Gastroesophageal sphincter (tissue), 4 donors: ENCODE measurements at regions not wholly inside any gene's neighbourhood (a gene's known extent, or its start where the extent isn't known, plus 50 kb on each side); places are given as distances from the start of the nearest gene placed in this dataset.
"Not testable (repeated sequence)": the region's sequence is repeated elsewhere in the genome, so short reads cannot be mapped to it uniquely, and the experiment has no call there.

Experiments used
- ATAC-seq: fragments of 150-250 bp; one replicate; pipeline ENCODE4 v1.9.1; 2016; ENCODE audit warnings: mild to moderate bottlenecking, moderate library complexity
- H3K27ac ChIP-seq, 4 donors: fragments of 200-600 bp; sonication (generic) in 3 of 4; 1 replicate in 3 of 4; 2 replicates in 1 of 4; pipeline ENCODE4 v1.5.1; 2016 to 2019
- H3K27me3 ChIP-seq: fragments of 200-600 bp; sonication (generic); one replicate; pipeline ENCODE4 v1.5.1; 2019
- H3K36me3 ChIP-seq, 2 donors: fragments of 200-600 bp; sonication (generic); one replicate each; pipeline ENCODE4 v1.5.1; 2019; ENCODE audit warnings: control low read depth in 1 of 2
- H3K4me1 ChIP-seq, 3 donors: fragments of 200-600 bp; sonication (generic); 1 replicate in 2 of 3; 2 replicates in 1 of 3; pipeline ENCODE4 v1.5.1; 2016 to 2019; ENCODE audit warnings: control low read depth in 2 of 3
- H3K4me3 ChIP-seq, 2 donors: fragments of 200-600 bp; sonication (generic); one replicate each; pipeline ENCODE4 v1.5.1; 2019; ENCODE audit warnings: mild to moderate bottlenecking in 1 of 2, moderate library complexity in 1 of 2
- H3K9me3 ChIP-seq, 3 donors: fragments of 200-600 bp; sonication (generic); one replicate each; pipeline ENCODE4 v1.5.1; 2017 to 2019; ENCODE audit warnings: control low read depth in 2 of 3
- CTCF ChIP-seq, 4 experiments: fragments of 200-600 bp in 2 of 4; fragments of 450-650 bp in 2 of 4; sonication (generic) in 1 of 4; IDR thresholded peaks; one replicate each; pipeline ENCODE4 v1.5.1; 2017 to 2019; ENCODE audit warnings: antibody characterized with exemption in 4 of 4, mild to moderate bottlenecking in 2 of 4, moderate library complexity in 2 of 4
- EP300 ChIP-seq: sonication (generic); formaldehyde crosslinking; IDR thresholded peaks from one replicate; pipeline ENCODE4 v1.6.1; 2017; ENCODE audit warnings: antibody characterized with exemption, mild to moderate bottlenecking
- POLR2A ChIP-seq, 2 donors: fragments of 450-650 bp; IDR thresholded peaks; one replicate each; pipeline ENCODE4 v1.6.1; 2017; ENCODE audit warnings: antibody characterized with exemption in 2 of 2, mild to moderate bottlenecking in 2 of 2, moderate library complexity in 1 of 2
- POLR2AphosphoS5 ChIP-seq: sonication (generic); formaldehyde crosslinking; IDR thresholded peaks from one replicate; pipeline ENCODE4 v1.6.1; 2017; ENCODE audit warnings: antibody characterized with exemption
- WGBS, 2 donors: methylation state at CpG; one replicate each; pipeline ENCODE4 v1.1.5; 2018; ENCODE audit warnings: low coverage in 1 of 2; 5-methylcytosine and 5-hydroxymethylcytosine counted together

- no peak overlapping the region for H3K27ac ChIP-seq
- no peak overlapping the region for H3K4me3 ChIP-seq
- 71 to 81% methylated on average over 4 of the region's 4 CpGs for WGBS, 2 donors
- no peak for ATAC-seq
- H3K4me1 ChIP-seq, result no peaks in the 10 kb centered on the region
- no peaks in the 10 kb centered on the region for H3K36me3 ChIP-seq
- H3K9me3 ChIP-seq, result no peaks in the 10 kb centered on the region
- no peaks in the 10 kb centered on the region for H3K27me3 ChIP-seq
- TF ChIP-seq EP300 (no peak), CTCF (IDR thresholded peaks at IDR 0.05) (no peak)
Measured at GRCh38 chr4:33959519-33959918, 2284.8 kb downstream of the ARAP2 start.

- no peak for ATAC-seq
- Histone ChIP-seq H3K27ac (no peak overlapping the region), H3K36me3 (no peaks in the 10 kb centered on the region), H3K9me3 (no peaks in the 10 kb centered on the region), H3K4me3 (no peak overlapping the region), H3K4me1 (no peaks in the 10 kb centered on the region), H3K27me3 (no peaks in the 10 kb centered on the region)
- 100% methylated on average over 1 of the region's 2 CpGs for WGBS, 2 donors
- TF ChIP-seq POLR2A (IDR thresholded peaks at IDR 0.05) (no peak), EP300 (no peak), POLR2AphosphoS5 (no peak), CTCF (IDR thresholded peaks at IDR 0.05) (no peak)
Measured at GRCh38 chr4:33961761-33962160, 2282.6 kb downstream of the ARAP2 start.

- Histone ChIP-seq H3K27me3 (no peaks in the 10 kb centered on the region), H3K36me3 (no peaks in the 10 kb centered on the region), H3K4me3 (no peak overlapping the region), H3K4me1 (no peaks in the 10 kb centered on the region), H3K9me3 (peaks cover 0 to 13% (median 0%) of the 10 kb centered on the region in 3 donors), H3K27ac (no peak overlapping the region)
- 62 to 100% methylated on average over 1 of the region's 1 CpG for WGBS, 2 donors
- no peak for ATAC-seq
- TF ChIP-seq POLR2AphosphoS5, result no peak
- TF ChIP-seq CTCF (IDR thresholded peaks at IDR 0.05), result no peak
- TF ChIP-seq POLR2A (IDR thresholded peaks at IDR 0.05), result no peak
- TF ChIP-seq EP300, result no peak
Measured at GRCh38 chr4:33966808-33967207, 2277.5 kb downstream of the ARAP2 start.

- no peaks in the 10 kb centered on the region for H3K36me3 ChIP-seq
- no peaks in the 10 kb centered on the region for H3K27me3 ChIP-seq
- TF ChIP-seq POLR2AphosphoS5 (no peak), POLR2A (IDR thresholded peaks at IDR 0.05) (no peak), CTCF (IDR thresholded peaks at IDR 0.05) (no peak), EP300 (no peak)
- peaks cover 0 to 8% (median 0%) of the 10 kb centered on the region in 3 donors for H3K9me3 ChIP-seq
- no peak overlapping the region for H3K27ac ChIP-seq
- no peak for ATAC-seq
- no peak overlapping the region for H3K4me3 ChIP-seq
- no peaks in the 10 kb centered on the region for H3K4me1 ChIP-seq
Measured at GRCh38 chr4:33974270-33974669, 2270.0 kb downstream of the ARAP2 start.

GRCh38 chr4:33975995-33976394 lies 2268.3 kb downstream of the ARAP2 start:
- Histone ChIP-seq H3K4me1 (no peaks in the 10 kb centered on the region), H3K36me3 (no peaks in the 10 kb centered on the region), H3K4me3 (no peak overlapping the region), H3K27ac (no peak overlapping the region), H3K27me3 (no peaks in the 10 kb centered on the region), H3K9me3 (no peaks in the 10 kb centered on the region)
- TF ChIP-seq CTCF (IDR thresholded peaks at IDR 0.05) (no peak), EP300 (no peak), POLR2A (IDR thresholded peaks at IDR 0.05) (no peak)
- ATAC-seq, result no peak

GRCh38 chr4:33979781-33980180 lies 2264.5 kb downstream of the ARAP2 start:
- H3K4me3 ChIP-seq, H3K4me1 ChIP-seq, ATAC-seq, H3K27me3 ChIP-seq, H3K36me3 ChIP-seq, H3K9me3 ChIP-seq, H3K27ac ChIP-seq: not testable (repeated sequence)
- 75 to 86% methylated on average over 4 of the region's 4 CpGs for WGBS, 2 donors
